Muscle layer of colon (tissue), 2 donors: ENCODE measurements at regions not wholly inside any gene's neighbourhood (a gene's known extent, or its start where the extent isn't known, plus 50 kb on each side); places are given as distances from the start of the nearest gene placed in this dataset.

ENCODE experiments used
- H3K27ac ChIP-seq: one replicate; pipeline ENCODE4 v1.7.0; 2013; ENCODE audit warnings: low read depth, mild to moderate bottlenecking, low read length, moderate library complexity
- H3K27me3 ChIP-seq, 2 donors: one replicate each; pipeline ENCODE4 v1.7.0; 2013; ENCODE audit warnings: low read length in 2 of 2, mild to moderate bottlenecking in 2 of 2; ENCODE audit not compliant: insufficient read depth in 2 of 2, control insufficient read depth in 1 of 2
- H3K36me3 ChIP-seq: one replicate; pipeline ENCODE4 v1.7.0; 2013; ENCODE audit warnings: mild to moderate bottlenecking, low read length; ENCODE audit not compliant: insufficient read depth
- H3K4me1 ChIP-seq: one replicate; pipeline ENCODE4 v1.7.0; 2013; ENCODE audit warnings: mild to moderate bottlenecking, low read length; ENCODE audit not compliant: insufficient read depth
- H3K4me3 ChIP-seq, 2 donors: one replicate each; pipeline ENCODE4 v1.7.0; 2013; ENCODE audit warnings: low read length in 2 of 2, low read depth in 1 of 2, mild to moderate bottlenecking in 1 of 2, moderate library complexity in 1 of 2
- H3K9ac ChIP-seq: one replicate; pipeline ENCODE4 v1.7.0; 2013; ENCODE audit warnings: low read length
- H3K9me3 ChIP-seq: one replicate; pipeline ENCODE4 v1.7.0; 2013; ENCODE audit warnings: mild to moderate bottlenecking, low read length
- donor health status: abdominal sarcoma.
- donor health status: Adenocarcinoma of cecum.

DNA sequence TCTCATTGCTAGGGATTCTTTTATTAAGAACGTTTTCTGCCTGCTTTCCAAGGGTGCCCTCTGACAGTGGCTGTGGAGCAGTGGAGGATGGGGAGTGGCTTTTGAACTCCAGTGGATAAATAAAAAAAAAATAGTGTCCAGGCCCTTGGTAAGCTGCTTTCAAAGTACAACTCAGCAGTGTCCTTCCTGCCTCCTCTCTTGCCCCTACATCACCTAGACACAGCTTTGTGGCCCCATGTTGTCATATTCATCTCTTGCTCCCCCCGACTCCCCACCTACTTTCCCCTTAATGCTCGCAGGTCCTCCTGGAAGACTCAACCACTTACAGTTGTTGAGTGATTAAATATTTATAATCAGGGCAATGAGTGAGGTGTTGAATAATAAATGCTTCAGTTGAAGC is 880.9 kb downstream of the BCL11B start:
- H3K27me3 ChIP-seq, result no peaks in the 10 kb centered on the region
- H3K36me3 ChIP-seq, result no peaks in the 10 kb centered on the region
- H3K9me3 ChIP-seq, result no peaks in the 10 kb centered on the region
- H3K27ac ChIP-seq, result no peak overlapping the region
- H3K4me1 ChIP-seq, result no peaks in the 10 kb centered on the region
- no peak overlapping the region for H3K4me3 ChIP-seq
- H3K9ac ChIP-seq, result no peak overlapping the region

DNA sequence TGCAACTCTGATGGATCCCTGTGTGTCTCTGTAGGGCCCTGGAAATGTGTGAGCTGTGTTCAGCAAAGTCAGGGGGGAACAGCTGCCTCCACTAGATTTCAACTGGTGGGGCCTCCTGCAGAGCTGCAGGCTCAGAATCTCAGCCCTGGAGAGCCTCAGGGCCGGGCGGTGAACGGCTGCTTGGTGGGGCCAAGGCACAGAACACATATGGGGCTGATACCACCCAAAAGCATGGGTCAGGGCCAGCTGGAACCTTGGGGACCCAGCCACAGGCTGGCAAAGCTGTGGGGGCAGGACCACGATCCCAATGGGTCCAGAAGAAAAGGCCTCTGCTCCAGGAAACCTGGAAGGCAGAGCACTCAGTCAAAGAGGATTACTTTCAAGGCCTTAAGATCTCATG is 878.5 kb downstream of the BCL11B start:
- Histone ChIP-seq H3K4me1 (no peaks in the 10 kb centered on the region), H3K4me3 (no peak overlapping the region), H3K36me3 (no peaks in the 10 kb centered on the region), H3K27ac (no peak overlapping the region), H3K9me3 (no peaks in the 10 kb centered on the region), H3K27me3 (no peaks in the 10 kb centered on the region), H3K9ac (no peak overlapping the region)

DNA sequence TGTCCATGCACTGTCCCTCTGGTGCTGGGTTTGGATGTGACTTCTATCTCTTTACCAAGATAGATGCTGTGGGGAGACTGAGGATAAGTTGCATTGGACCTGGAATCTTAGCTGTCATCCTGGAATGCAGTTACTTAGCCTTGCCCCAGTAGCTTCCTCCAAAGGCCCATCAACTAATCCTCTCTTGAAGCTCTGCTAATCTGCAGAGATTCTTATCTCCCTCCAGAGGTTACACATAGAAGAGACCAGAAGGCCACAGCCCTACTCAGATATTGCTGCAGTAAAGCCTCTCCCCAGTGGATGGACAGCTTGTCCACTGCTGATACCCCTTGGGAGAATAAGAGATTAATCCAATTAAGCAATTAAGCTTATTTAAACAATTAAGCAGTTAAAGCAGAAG is 867.2 kb downstream of the BCL11B start:
- no peak overlapping the region for H3K4me3 ChIP-seq

DNA sequence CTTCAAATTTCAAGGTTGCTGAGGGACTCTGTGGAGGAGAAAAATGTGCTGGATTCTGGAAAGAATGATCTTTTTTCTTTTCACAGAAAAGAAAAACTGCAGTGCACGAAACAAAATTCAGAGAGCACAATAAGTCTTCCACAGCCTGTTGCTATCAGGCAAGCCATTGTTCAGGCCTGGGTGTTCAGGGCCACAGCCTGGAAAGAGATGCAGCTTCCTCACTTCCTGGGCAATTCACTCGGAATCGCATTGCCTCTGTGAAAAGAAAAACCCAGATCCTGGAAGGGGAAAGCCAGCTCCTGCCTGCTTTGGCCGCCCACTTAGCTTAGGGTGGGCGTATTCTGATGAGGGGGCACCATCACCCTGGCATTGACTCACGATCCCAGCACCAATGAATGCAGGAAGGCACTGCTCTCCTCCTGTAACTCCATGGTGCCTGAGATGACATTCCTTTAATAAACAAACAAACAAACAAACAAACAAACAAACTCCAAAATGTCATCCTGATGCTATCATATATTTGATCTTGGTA is 863.9 kb downstream of the BCL11B start:
- Histone ChIP-seq H3K36me3 (no peaks in the 10 kb centered on the region), H3K4me1 (no peaks in the 10 kb centered on the region), H3K4me3 (no peak overlapping the region), H3K9me3 (no peaks in the 10 kb centered on the region), H3K27ac (no peak overlapping the region), H3K9ac (no peak overlapping the region), H3K27me3 (no peaks in the 10 kb centered on the region)

More for the DNA sequence above, 867.2 kb downstream of the BCL11B start:
- Histone ChIP-seq H3K9ac (no peak overlapping the region), H3K27me3 (no peaks in the 10 kb centered on the region), H3K4me1 (no peaks in the 10 kb centered on the region), H3K36me3 (no peaks in the 10 kb centered on the region), H3K9me3 (no peaks in the 10 kb centered on the region), H3K27ac (no peak overlapping the region)

DNA sequence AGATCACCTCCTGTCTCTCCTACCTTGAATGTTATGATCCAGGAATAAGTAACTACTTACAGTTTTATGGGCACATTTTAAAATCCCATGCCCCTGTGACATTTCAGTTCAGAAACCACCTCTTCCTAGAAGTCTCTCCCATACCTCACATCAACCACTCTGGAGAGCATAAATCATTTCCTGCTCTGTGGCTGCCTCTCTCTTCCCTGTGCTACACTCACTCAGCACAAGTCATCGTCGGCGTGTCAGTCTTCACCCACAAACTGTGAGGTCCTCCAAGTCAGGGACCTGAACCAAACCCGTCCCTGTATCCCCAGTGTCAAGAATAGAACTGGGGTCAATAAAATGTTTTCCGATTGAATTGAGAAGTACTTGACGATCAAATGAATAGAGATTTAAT is 863.3 kb downstream of the BCL11B start:
- H3K4me3 ChIP-seq, result no peak overlapping the region
- no peaks in the 10 kb centered on the region for H3K36me3 ChIP-seq
- no peaks in the 10 kb centered on the region for H3K4me1 ChIP-seq
- no peak overlapping the region for H3K9ac ChIP-seq
- H3K27me3 ChIP-seq, result no peaks in the 10 kb centered on the region
- H3K27ac ChIP-seq, result no peak overlapping the region
- H3K9me3 ChIP-seq, result no peaks in the 10 kb centered on the region

DNA sequence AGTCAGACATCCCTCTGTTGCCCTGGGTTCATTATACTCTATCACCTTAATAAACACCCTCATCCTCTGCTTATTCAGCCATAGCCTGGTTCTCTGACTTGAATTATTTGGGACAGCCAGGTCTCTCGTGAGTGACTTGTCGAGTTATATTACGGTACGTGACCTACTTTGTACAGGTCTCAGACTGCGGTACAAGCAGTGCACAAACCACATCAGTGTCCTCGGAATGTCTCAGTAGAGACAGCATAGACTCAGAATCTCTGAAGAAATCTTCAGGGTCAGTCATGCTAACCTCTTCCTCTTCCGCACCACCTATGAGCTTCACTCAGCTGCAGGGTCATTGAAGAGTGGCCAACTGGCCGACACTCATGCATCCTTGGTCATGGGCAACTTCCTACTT is 860.8 kb downstream of the BCL11B start:
- Histone ChIP-seq H3K27ac (no peak overlapping the region), H3K9me3 (no peaks in the 10 kb centered on the region), H3K36me3 (no peaks in the 10 kb centered on the region), H3K4me3 (no peak overlapping the region), H3K27me3 (no peaks in the 10 kb centered on the region), H3K9ac (no peak overlapping the region), H3K4me1 (no peaks in the 10 kb centered on the region)

DNA sequence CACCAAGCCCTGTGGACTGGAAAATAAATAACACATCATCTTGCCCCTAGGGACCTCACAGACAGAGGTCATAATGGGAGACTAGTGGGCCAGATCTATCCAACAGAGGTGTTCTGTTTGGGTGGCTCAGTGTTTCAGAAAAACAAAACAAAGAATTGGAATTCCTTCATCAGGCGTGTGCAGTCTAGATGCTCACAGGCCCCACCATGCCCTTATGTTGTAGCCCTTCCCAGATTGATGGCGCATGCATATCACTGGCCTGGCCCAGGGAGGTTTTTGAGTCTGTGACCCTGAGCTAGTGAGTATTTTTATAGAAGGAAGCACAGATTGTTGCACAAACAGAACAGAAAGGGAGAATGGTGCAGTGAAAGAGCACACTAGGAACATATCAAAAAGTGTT is 859.6 kb downstream of the BCL11B start:
- H3K4me3 ChIP-seq, result no peak overlapping the region
- no peaks in the 10 kb centered on the region for H3K9me3 ChIP-seq
- no peaks in the 10 kb centered on the region for H3K4me1 ChIP-seq
- H3K27me3 ChIP-seq, result no peaks in the 10 kb centered on the region
- no peak overlapping the region for H3K27ac ChIP-seq
- H3K36me3 ChIP-seq, result no peaks in the 10 kb centered on the region
- no peak overlapping the region for H3K9ac ChIP-seq

DNA sequence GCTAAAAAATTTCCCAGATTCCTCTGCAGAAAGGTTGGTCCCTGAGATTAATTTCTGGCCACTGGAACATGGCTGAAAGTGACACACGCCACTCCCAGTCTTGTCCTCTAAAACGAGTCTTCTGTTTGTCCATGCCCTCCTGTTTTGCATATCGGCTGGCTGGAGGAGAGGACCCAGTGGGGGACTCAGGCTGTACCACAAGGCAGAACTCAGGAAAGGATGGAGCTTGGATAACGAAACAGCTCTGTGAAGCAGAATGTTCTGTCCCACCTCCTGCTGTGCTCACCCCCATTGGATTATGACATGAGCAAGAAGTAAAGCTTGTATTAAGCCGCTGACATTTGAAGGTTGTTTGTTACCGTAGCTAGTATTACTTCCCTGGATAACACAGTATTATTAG is 856.2 kb downstream of the BCL11B start:
- H3K27ac ChIP-seq, result no peak overlapping the region
- H3K4me3 ChIP-seq, result no peak overlapping the region

DNA sequence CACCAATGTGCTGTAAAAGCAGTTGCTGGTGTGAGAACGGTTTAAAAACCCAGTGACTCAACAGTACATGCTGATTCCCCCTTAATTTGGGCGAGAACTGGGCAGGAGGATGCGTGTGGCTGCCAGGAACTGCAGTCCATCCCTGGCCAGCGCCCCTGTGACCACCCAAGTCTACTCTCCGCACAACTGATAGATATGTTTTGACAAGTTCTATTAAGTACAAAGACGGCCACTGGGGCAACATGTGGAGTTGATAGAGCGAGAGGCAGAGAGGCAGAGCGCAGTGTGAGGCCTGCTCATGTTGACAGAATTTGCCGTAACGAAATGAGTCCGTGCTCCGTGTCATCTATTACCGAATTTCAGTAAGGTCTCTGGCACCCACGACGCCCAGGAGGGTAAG is 855.0 kb downstream of the BCL11B start:
- no peak overlapping the region for H3K27ac ChIP-seq
- no peaks in the 10 kb centered on the region for H3K4me1 ChIP-seq
- no peak overlapping the region for H3K9ac ChIP-seq
- H3K9me3 ChIP-seq, result no peaks in the 10 kb centered on the region
- H3K36me3 ChIP-seq, result no peaks in the 10 kb centered on the region
- no peaks in the 10 kb centered on the region for H3K27me3 ChIP-seq
- no peak overlapping the region for H3K4me3 ChIP-seq

More for the DNA sequence above, 856.2 kb downstream of the BCL11B start:
- no peaks in the 10 kb centered on the region for H3K4me1 ChIP-seq
- no peaks in the 10 kb centered on the region for H3K27me3 ChIP-seq
- no peaks in the 10 kb centered on the region for H3K36me3 ChIP-seq
- H3K9me3 ChIP-seq, result no peaks in the 10 kb centered on the region
- H3K9ac ChIP-seq, result no peak overlapping the region

DNA sequence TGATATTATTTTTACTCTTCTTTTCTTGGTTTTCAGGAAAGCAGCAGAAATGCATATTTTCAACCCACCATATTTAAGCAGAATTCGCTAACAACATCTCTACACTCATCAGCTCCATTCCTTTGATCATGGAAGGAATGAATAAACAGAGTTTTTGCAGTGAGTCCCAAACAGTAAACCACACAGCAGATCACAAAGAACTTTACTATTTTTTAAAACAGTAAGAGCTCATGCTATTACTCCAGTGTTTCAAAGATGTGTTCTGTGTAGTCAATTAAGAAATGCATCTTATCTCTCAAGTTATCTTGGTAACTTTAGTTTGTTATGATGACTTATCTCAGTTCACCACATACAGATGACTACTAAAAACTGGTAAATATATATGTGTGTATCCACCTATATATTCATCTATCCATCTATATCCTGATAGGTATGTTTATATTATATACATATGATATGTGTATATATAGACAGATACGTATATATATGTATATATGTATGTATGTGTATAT is 843.5 kb downstream of the BCL11B start:
- Histone ChIP-seq H3K27ac (no peak overlapping the region), H3K9me3 (no peaks in the 10 kb centered on the region), H3K4me3 (no peak overlapping the region), H3K27me3 (no peaks in the 10 kb centered on the region), H3K9ac (no peak overlapping the region), H3K36me3 (no peaks in the 10 kb centered on the region), H3K4me1 (no peaks in the 10 kb centered on the region)

DNA sequence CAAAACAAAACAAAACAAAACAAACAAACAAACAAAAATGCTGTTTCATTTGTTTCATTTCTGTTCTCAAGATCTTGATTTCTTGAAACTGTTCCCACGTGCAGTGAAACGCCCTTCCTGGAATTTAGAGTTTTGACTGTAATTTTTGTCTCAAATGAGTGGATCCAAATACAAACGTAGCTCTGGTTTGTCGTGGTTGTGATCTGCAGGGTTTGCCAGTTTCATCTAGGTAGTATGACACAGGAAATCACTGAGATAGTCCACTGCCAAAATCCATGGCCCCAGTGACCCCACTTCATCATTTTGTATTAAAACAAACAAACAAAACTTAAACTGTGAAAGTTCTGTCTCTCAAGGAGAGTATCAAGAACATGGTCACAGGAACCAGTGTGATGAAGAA is 838.6 kb downstream of the BCL11B start:
- H3K27me3 ChIP-seq, result no peaks in the 10 kb centered on the region
- no peak overlapping the region for H3K9ac ChIP-seq
- no peaks in the 10 kb centered on the region for H3K4me1 ChIP-seq
- H3K27ac ChIP-seq, result no peak overlapping the region
- no peak overlapping the region for H3K4me3 ChIP-seq
- no peaks in the 10 kb centered on the region for H3K9me3 ChIP-seq
- no peaks in the 10 kb centered on the region for H3K36me3 ChIP-seq

DNA sequence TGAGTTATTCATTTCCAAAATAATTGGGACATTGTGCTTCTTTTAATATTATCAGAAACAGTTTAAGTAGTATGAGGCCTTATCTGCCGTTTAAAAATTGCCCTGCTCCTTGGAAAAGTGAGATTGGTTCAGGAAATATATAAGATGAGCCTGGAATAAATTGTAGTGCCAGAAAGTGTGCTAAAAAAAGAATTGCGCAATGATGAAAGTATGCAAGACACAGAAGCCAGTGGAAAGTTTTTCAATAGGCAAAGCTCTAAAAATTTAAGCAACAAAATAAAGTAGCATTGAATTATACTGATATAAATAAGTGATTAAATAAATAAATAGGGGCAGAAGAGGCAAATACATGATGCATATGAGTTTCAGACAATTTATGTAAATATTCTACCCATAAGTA is 834.9 kb downstream of the BCL11B start:
- no peak overlapping the region for H3K27ac ChIP-seq

More for the DNA sequence above, 834.9 kb downstream of the BCL11B start:
- Histone ChIP-seq H3K27me3 (no peaks in the 10 kb centered on the region), H3K4me3 (no peak overlapping the region), H3K9me3 (no peaks in the 10 kb centered on the region), H3K9ac (no peak overlapping the region), H3K4me1 (no peaks in the 10 kb centered on the region), H3K36me3 (no peaks in the 10 kb centered on the region)
